HG03378 (cell line): ENCODE measurements at regions not wholly inside any gene's neighbourhood (a gene's known extent, or its start where the extent isn't known, plus 50 kb on each side); places are given as distances from the start of the nearest gene placed in this dataset.
"Not testable (repeated sequence)": the region's sequence is repeated elsewhere in the genome, so short reads cannot be mapped to it uniquely, and the experiment has no call there.

Source experiments
- ATAC-seq: cut with Tn5 transposase; IDR thresholded peaks from one replicate; pipeline ENCODE4 v1.9.1; 2021; ENCODE audit warnings: mild to moderate bottlenecking, moderate library complexity; ENCODE audit not compliant: unreplicated experiment

- ATAC-seq = no peak
These were observed 362.2 kb downstream of the RAD51AP2 start for GRCh38 chr2:17156086-17156485.

DNA sequence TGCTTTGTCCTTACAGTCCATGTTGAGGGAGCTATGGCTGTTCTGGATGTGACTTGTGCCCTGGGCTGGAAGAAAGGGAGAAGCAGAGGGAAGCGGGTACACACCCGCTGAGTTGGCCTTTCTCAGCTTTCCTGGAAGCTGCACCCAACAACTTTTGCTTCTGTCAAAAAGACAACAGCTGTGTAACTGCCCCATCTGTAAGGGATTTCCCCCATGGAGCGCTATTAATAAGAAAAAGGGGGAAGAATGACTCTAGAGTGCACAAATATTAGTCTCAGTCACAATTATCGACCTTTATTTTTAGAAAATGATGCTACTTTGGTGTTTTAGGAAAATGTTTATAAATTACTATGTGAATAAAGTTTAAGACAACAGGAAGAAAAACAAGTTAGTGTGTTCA is 368.3 kb downstream of the RAD51AP2 start:
- no peak for ATAC-seq

- ATAC-seq = no peak
These were observed 369.7 kb downstream of the RAD51AP2 start for GRCh38 chr2:17148407-17149145.

DNA sequence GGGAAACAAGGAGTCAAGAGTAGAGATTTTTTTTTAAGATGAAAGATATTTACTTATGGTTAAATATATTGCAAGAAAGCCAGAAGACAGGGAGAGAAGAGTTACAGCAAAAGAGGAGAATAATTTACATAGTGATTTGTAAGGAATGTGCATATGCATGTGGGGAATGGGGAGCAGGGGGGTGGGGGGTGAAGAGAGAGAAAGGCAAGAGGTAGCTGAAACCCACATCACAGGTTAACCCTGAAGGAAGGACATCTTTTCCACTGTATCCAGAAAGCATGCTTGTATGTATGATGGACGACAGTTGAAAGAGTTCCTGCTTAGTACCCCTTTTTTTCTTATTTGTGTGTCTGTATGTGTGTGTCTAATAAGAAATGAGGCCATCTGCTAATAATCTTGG is 371.9 kb downstream of the RAD51AP2 start:
- no peak for ATAC-seq

DNA sequence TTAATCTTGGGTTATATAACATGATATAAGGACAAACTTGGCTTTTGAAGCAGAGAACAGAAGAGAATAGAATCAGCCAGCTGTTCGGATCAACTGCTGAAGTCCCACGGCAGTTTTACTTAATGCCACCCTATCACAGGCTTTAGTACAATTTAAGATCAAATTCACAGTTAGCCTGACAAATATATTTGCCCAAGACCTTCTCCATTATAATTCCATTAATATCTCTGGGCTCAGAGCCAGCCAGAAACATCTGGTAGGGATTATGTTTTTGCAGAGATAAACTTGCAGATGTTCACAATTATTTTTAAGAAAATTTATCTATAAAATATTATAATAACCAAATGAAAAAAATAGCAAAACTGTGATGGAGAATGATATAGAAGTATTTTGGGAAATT is 381.4 kb downstream of the RAD51AP2 start:
- ATAC-seq = no peak

- ATAC-seq = no peak
These were observed 382.0 kb downstream of the RAD51AP2 start for GRCh38 chr2:17136231-17136630.

DNA sequence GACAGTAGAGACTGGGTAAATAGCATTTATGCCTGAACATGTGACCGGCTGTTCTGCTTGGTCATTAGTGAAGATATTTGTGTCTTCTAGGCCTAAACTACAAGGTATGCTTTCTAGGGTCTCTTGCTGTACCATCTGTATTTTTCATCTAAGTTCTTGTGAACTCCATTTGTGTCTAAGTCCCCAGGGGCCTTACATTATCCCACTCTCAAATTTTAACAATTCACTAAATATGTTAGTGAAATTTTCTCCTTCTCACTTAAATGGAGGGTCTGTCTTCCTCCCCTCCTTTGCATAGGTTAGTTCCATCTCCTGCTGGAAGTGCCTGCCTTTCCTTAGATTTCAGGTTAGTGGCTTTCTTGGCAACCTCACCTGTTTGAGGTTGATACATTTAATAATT is 382.6 kb downstream of the RAD51AP2 start:
- no peak for ATAC-seq

DNA sequence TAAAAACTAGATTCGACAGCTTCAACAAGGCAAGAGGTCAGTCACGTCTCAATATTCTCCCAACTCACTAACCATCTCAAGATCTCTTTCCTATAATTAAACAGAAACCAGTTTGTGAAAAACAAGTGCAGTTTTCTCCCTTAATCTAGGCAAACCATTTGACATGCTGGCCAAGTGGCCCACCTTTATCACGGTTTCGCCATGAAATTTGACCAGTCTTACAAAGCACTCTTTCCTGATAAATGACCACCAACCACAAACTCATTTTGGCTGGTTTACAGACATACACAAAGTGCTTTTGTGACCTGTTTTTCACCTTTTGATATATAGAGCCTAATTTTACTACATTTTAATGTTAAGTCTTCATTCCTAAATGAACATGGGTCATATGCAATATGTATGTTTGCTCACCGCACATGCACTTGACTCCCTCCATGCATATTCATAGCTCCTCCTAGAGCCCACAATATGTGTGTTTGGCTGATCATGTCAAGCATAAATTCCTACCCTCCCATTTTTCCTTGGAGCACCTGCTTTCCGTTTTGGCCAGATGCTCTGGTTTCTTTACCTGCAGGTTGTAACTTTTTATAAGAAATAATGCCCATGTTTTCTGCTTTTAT is 385.1 kb downstream of the RAD51AP2 start:
- no peak for ATAC-seq

DNA sequence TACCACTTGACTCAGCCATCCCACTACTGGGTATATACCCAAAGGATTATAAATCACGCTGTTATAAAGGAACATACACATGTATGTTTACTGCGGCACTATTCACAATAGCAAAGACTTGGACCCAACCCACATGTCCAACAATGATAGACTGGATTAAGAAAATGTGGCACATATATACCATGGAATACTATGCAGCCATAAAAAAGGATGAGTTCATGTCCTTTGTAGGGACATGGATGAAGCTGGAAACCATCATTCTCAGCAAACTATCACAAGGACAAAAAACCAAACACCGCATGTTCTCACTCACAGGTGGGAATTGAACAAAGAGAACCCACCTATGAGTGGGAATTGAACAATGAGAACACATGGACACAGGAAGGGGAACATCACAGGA is 387.6 kb downstream of the RAD51AP2 start:
- ATAC-seq = not testable (repeated sequence)

DNA sequence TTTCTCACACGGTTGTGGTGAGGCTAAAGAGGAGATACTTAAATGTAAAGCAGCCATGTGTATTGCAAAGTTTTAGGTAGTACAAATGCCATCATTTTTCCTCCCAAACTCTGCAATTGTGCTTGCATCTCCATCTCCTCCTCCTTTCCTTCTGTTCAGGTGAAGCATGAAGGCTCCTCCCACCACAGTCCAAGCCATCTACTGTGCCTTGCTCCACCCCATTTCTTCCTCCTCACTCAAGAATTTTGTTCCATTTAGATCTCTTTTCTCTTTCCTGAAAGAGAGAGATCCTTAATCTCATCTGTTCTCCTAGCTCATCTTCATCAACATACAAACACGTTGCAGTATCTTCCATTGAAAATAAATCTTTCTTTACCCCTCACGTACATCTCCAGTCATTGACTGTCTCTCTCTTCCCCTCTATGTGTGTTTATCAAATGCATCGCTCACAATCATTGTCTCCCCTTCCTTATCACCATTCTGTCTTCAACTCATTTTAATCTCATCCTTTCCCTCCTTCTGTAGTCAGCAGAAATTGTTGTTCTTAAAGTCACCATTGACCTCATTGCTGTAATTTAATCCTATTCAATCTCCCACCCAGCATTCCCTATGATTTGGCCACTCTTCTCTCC is 392.1 kb downstream of the RAD51AP2 start:
- ATAC-seq = no peak

- ATAC-seq = no peak
These were observed 393.5 kb downstream of the RAD51AP2 start for GRCh38 chr2:17124575-17125318.

- no peak for ATAC-seq
These were observed 395.2 kb downstream of the RAD51AP2 start for GRCh38 chr2:17122887-17123501.

GRCh38 chr2:17115466-17115865 is 402.8 kb downstream of the RAD51AP2 start:
- no peak for ATAC-seq

DNA sequence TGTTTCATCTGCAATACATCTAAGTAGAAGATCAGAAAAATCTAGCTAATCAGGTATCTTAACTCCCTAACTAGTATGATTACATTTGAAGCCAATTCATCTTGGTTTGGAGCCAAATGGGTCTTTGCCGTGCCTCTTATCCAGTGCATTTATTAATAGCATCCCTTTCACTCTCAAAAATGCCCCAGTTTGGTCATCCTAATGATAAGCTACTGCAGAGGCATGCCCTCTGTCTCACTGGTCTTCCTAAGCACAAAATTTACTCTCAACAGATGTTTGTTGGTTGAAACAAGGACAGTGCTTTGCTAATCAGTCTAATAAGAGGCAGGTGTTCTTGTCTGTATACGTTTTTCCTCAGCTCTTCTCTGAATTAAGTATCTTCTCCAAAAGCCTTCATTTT is 403.2 kb downstream of the RAD51AP2 start:
- no peak for ATAC-seq

DNA sequence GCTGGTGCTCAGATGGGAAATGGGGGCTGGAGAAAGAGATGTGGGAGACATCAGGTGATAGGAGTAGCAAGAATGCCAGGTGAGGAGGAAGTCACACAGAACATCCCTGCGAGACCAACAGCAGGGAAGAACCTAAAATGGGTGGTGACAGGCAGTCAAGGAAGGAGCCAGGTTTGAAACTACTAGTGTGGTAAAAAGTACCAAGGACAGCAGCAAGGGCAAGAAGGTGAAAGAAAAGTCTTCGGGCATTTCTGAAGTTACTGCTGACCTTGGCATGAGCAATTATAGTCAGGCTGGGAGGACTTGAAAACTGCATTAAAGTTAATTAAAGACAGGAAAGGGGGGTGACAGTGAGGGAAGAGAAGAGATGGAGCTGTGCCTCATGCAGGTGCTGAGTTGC is 410.4 kb downstream of the RAD51AP2 start:
- ATAC-seq = no peak

DNA sequence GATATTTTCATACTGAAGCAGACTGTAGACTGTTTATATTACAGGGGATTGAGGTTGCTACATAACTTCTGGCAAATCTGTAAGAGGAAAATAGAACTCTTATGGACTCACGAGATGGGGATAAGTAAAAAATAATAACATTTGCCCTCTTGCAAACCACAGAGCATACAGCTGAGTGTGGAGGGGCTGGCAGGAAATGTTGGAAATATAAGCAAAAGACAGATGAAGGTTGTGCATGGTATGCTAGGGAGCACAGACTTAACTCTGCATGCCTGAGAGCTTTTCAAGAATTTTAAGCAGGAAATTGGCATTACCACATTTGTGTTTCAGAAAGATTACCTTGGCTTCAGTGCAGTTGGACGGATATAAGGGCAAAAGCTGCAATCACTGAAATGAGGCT is 411.1 kb downstream of the RAD51AP2 start:
- ATAC-seq = no peak

- no peak for ATAC-seq
These were observed 411.8 kb downstream of the RAD51AP2 start for GRCh38 chr2:17106418-17106817.

- peak; percentile 83 for ATAC-seq
These were observed 413.8 kb downstream of the RAD51AP2 start for GRCh38 chr2:17104454-17104853.

DNA sequence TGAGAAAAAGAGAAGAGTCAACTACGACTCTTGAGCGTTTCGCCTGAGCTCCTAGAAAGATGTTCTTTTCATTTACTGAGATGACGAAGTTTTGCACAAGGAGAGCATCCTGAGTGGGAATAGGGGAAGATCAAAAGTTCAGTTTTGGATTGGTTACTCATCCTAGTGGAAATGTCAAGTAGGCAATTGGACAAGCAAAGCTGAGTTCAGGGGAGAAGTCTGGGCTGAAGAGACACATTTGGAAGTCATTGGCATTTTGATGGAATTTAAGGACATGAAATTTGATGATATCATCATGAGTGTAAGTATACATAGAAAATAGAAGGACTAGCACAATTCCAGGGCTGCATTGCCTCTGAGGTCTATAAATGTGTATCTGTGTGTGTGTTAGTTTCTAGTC is 416.6 kb downstream of the RAD51AP2 start:
- no peak for ATAC-seq

DNA sequence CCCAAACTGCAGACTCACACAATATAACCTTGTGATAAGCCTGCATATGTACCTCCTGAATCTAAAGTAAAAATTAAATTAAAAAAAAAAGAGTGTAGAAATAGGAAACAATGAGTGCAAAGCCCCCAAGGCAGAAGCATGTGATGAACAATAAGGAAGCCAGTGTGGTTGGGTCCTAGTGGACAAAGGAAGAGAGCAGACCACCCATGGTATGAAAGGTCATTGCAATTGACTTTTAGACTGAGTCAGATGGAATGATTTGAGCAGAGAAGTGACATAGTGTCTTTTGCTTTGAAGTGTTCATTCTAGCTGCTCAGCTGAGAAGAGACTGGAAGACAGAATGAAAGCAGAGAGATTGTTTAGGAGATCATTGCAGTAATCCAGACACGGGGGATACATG is 417.1 kb downstream of the RAD51AP2 start:
- no peak for ATAC-seq

DNA sequence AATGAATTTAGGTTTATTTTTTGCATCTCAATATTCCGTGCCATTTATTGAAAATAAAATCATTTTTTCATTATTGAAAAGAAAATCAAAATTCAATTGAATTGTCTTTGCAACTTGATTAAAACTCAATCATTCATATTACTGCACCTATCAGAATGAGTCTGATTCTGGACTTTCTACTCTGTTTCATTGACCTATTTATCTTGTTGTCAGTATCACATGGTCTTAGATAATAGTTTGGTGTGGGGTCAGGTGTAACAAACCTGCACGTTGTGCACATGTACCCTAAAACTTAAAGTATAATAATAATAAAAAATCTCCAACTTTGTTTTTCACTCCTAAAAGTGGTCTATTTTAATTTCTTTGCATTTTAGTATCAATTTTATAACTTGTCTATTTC is 422.9 kb downstream of the RAD51AP2 start:
- ATAC-seq = no peak
